Stimulated activated CD4-positive, alpha-beta T cell treated with anti-CD3 and anti-CD28 coated beads, Interleukin-1b, Interleukin-23, amount 100 ng/mL, for 48 hours (primary cell): ENCODE measurements at regions not wholly inside any gene's neighbourhood (a gene's known extent, or its start where the extent isn't known, plus 50 kb on each side); places are given as distances from the start of the nearest gene placed in this dataset.
A peak's percentile ranks its signal among the peaks of the same experiment; 100 is the strongest.

Experiments used
- DNase-seq: peaks from one replicate; pipeline ENCODE4 v3.0.0-alpha.2; 2020

GRCh38 chr14:65252482-65253255 lies 150.4 kb upstream of the MAX start:
- DNase-seq: no peak

DNA sequence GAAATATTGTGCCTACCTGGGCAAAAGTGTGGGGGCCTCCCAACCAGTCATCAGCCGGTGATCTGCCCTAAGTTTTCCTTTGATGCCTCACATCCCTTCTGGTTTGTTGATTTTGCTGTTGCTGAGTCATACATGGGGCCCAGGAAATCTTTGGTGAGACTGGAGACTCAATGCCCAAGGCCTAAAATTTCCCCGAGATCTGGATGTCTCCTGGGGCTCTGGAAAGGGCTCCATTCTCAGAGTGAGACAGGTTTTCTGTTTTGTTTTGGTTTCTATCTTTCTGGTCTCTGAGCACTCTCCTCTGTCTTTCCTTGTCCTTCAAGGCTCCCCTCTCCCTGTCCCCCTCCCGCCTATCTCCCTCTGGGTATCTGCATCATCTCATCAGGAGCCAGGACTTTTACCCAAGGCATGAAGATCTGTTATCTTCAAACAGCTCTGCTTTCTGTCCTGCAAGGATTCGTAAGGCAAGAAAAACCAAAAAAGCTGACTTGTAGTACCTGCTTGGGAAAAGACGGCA lies 152.8 kb upstream of the MAX start:
- no peak for DNase-seq

DNA sequence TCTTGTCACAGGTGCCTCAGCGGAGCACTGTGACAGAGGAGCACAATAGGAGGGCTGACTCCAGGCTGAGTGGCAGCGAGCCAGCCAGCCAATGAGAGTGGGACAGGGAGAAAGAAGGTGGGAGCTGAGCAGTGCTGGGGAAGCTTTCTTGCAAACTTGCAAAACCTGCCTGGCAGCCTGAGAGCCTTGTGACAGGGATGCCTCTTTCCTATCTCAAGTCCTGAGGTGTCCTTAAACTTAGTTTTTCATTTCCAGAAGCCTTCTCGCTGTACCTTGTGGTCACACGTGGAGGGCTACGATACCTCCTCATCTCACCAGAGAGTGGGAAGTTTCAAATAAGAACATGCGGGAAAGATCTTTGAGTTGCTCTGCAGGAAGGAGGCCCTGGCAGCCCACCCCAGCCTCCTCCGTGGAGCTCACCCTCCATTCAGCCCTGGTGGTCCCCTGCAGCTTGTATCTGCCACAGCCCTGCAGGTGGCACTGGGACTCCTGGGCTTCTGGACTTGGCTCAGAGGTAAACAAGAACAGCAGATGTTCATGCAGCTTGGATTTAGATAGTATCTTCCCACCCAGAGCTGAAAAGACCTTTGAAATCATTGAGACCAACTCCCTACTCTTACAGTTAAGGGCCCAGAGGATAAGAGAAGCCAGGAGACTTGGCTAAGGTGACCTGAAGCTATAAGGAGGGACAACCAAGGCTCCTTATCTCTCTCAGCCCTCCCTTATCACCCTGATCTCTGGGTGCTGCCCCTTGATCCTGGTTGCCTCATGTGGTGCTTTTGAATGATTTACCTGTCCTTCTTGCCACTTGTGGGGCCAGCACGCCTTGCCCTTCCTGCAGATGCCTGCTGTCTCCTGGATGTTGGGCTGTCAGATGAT lies 153.5 kb upstream of the MAX start:
- DNase-seq: no peak

- DNase-seq: no peak
Observed at GRCh38 chr14:65256714-65257113, 154.4 kb upstream of the MAX start.

- no peak for DNase-seq
Observed at GRCh38 chr14:65257425-65257824, 155.1 kb upstream of the FUT8 start.

DNA sequence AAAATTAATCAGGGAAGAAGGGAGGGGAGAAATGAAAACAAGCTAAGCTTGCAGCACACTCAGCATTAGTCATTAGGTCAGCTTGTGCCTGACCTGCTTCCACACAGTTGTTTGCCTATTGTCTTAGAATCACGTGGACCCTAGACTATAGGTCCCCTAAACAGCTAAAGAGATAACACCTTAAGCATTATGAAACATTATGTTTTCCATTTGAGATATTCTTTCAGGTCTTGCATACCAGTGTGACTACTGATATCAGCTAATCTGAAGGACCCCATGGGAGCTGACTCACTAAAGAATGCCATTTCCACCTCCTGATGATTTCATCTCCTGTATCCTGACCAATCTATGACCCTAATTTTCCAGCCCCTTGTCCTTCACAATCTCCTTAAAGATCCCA lies 154.1 kb upstream of the FUT8 start:
- no peak for DNase-seq

DNA sequence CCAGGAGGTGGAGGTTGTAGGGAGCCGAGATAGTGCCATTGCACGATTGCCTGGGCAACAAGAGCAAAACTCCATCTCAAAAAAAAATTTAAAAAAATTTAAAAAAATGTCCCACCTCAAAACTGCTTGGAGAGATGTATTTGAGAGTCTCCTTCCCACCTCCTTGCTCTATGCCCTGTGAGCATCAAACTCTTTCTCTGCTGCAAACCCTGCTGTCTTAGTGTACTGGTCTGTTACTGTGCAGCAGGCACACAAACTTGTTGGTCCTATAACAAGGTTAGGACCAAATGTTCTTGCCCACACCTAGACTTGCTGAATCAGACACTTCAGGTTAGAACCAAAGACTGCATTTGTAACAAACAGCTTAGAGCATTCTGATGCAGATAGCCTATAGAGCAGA lies 153.5 kb upstream of the FUT8 start:
- DNase-seq: no peak

DNA sequence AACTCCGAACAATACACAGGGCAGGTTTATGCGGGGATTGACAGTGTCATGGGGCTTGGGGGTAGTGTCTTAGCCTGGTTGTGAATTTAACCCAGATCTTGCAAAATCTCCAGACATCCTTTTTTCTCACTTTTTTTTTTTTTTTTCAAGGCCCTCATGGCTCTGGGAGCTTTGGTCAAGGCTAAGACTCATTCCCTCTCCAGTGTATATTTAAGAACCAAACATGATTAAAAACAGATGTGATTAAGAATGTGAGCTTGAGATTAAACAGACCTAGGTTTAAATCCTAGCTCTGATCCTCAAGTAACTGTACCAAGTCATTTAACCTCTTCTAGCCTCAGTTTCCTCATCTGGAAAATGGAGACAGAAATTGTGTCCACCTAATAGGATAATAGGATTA lies 151.7 kb upstream of the FUT8 start:
- DNase-seq: no peak

DNA sequence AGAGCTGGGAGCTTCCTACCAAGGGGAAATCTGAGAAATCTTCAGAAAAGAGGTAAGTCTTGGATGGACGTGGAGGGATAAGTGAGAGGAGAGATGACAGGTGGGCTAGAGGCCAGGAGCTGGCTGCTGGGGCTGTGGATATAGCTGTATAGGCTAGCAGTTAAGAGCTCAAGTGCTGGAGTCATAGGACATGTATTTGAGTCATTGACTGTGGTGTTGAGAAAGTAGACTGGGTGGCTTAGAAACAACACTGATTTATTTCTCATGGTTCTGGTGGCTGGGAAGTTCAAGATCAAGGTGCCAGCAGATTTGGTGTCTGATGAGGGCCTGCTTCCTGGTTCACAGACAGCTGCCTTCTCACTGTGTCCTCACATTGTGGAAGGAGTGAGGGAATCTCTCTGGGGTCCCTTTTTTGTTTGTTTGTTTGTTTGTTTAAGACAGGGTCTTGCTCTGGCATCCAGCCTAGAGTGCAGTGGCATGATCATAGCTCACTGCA lies 151.1 kb upstream of the FUT8 start:
- DNase-seq: no peak

GRCh38 chr14:65261946-65262345 lies 150.6 kb upstream of the FUT8 start:
- no peak for DNase-seq

- no peak for DNase-seq
Observed at GRCh38 chr14:65263177-65263788, 149.2 kb upstream of the FUT8 start.

- DNase-seq: no peak
Observed at GRCh38 chr14:65267856-65268255, 144.7 kb upstream of the FUT8 start.

- DNase-seq: no peak
Observed at GRCh38 chr14:65268594-65268993, 143.9 kb upstream of the FUT8 start.

- DNase-seq: no peak
Observed at GRCh38 chr14:65269732-65270131, 142.8 kb upstream of the FUT8 start.

DNA sequence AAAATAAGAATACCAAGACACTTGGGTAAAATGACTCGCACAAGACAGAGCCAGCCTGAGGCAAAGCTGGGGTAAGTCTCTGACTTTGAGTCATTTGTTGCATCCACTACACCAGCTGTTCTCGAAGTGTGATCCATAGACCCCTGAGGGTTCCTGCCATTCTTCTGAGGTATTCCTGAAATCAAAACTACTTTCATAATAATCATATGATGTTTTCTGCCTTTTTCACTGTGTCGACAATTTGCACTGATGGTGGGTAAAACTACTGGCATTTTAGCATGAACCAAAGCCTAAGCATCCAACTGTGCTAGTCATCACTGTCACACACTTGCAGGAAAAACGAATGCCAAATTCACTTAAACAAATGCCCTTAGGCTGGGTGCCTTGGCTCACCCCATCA lies 135.5 kb upstream of the FUT8 start:
- DNase-seq: peak; percentile 46

DNA sequence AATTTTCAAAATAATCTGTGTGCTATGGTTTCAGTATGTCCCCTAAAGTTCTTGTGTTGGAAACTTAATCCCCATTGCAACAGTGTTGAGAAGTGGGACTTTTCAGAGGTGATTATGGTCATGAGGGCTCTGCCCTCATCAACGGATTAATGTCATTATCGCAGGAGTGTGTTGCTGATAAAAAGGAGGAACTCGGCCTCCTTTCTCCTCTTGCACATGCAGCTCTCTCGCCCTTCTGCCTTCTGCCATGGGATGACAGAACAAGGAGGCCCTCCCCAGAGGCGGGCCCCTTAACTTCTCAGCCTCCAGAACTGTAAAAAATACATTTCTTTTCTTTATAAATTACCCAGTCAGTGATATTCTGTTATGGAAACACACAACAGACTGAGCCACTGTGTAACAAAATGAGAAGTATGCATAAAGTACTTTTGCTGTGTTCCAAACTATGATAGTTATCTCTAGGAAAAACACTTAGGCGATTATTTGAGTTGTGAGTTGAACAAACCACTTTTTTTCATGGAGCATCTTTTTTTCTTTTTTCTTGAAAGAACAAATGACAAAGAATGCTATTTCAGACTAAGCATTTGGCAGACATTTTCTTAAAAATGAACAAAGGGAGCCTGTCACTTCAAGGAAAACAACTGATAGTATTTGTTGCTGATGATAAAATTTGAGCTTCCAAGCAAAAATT lies 134.8 kb upstream of the FUT8 start:
- no peak for DNase-seq

GRCh38 chr14:65278589-65278988 lies 133.9 kb upstream of the FUT8 start:
- DNase-seq: no peak

DNA sequence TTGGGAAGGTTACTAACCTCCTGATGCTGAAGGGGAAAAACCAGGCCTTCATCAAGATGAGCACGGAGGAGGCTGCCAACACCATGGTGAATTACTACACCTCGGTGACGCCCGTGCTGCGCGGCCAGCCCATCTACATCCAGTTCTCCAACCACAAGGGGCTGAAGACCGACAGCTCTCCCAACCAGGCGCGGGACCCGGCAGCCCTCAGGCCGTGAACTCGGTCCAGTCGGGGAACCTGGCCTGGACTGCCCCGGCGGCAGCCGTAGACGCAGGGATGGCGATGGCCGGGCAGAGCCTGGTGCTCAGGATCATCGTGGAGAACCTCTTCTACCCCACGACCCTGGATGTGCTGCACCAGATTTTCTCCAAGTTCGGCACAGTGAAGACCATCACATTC lies 133.0 kb upstream of the FUT8 start:
- DNase-seq: no peak

GRCh38 chr14:65279958-65280357 lies 132.6 kb upstream of the FUT8 start:
- DNase-seq: no peak

DNA sequence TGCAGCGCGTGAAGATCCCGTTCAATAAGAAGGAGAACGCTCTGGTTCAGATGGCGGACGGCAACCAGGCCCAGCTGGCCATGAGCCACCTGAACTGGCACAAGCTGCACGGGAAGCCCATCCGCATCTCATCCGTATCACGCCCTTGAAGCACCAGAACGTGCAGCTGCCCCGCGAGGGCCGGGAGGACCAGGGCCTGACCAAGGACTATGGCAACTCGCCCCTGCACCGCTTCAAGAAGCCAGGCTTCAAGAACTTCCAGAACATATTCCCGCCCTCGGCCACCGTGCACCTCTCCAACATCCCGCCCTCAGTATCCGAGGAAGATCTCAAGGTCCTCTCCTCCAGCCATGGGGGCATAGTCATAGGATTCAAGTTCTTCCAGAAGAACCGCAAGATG lies 131.9 kb upstream of the FUT8 start:
- DNase-seq: no peak

- DNase-seq: no peak
Observed at GRCh38 chr14:65281991-65282895, 130.3 kb upstream of the FUT8 start.

DNA sequence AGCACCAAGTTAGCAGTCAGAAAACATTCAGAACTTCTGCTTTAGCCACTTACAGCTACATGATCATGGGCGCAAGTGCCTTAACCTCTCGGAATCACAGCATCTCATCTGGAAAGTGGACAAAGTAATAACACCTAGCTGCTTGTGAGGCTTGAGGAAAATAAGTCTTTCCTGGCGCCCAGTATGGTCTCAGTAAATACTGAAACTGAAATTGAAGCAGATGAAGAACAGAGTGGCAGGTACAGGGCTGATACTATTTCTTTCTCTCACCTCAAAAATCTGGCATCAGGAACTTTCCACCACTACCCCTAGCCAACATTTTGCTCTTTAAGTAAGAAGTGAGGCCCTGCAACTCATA lies 129.7 kb upstream of the FUT8 start:
- DNase-seq: no peak
